GM10266 (cell line): ENCODE measurements at regions not wholly inside any gene's neighbourhood (a gene's known extent, or its start where the extent isn't known, plus 50 kb on each side); places are given as distances from the start of the nearest gene placed in this dataset.

Source experiments
- DNase-seq: peaks from one replicate; pipeline ENCODE4 v3.0.0; 2012; ENCODE audit errors: extremely low spot score
- CTCF ChIP-seq: IDR thresholded peaks from 2 replicates; pipeline ENCODE4 v1.5.1; 2012; ENCODE audit warnings: mild to moderate bottlenecking, low read depth; ENCODE audit not compliant: control insufficient read depth, insufficient read depth; ENCODE audit errors: missing control alignments

DNA sequence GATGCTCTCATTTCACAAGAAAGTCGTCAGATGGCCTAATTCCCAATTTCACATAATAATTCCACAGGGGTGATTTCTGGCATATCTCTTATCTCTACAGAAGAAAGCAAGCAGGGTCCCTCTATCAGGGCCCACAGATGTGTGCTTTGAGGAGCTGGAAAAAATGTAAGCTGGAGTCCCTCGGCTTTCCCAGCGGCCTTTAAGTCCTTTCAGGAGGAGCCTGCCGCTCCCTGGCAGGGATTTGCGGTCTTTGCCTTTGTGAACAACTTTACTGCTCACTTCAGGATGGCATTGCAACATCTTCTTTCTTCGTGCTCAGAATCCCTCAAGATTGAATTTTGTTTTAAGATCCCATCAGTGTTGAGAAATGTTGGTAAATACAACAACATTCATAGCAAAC is 83.0 kb downstream of the FZD10 start:
- TF ChIP-seq CTCF, result no peak

GRCh38 chr12:130246560-130246959 is 84.3 kb downstream of the FZD10 start:
- no peak for DNase-seq
- no peak for TF ChIP-seq CTCF

More for the DNA sequence above, 83.0 kb downstream of the FZD10 start:
- no peak for DNase-seq

DNA sequence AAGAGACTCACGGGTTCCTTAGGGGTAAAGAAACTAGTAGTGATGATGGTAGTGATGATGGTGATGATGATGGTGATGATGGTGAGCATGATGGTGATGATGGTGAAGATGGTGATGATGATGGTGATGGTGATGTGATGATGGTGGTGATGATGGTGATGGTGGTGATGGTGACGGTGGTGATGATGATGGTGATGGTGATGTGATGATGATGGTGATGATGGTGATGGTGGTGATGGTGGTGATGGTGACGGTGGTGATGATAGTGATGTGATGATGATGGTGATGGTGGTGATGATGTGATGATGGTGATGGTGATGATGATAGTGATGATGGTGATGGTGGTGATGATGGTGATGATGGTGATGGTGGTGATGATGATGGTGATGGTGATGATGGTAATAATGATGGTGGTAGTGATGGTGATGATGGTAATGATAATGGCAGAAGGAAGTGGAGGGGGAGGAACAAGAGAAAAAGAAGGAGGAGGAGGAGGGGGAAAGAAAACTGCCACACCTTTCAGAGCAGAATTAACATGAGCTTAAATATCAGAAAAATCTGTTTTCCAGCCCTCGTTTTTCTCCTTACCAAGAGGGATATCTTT is 85.5 kb downstream of the FZD10 start:
- no peak for TF ChIP-seq CTCF

GRCh38 chr12:130249376-130249775 is 87.1 kb downstream of the FZD10 start:
- no peak for TF ChIP-seq CTCF
- no peak for DNase-seq

More for the DNA sequence above, 85.5 kb downstream of the FZD10 start:
- no peak for DNase-seq

DNA sequence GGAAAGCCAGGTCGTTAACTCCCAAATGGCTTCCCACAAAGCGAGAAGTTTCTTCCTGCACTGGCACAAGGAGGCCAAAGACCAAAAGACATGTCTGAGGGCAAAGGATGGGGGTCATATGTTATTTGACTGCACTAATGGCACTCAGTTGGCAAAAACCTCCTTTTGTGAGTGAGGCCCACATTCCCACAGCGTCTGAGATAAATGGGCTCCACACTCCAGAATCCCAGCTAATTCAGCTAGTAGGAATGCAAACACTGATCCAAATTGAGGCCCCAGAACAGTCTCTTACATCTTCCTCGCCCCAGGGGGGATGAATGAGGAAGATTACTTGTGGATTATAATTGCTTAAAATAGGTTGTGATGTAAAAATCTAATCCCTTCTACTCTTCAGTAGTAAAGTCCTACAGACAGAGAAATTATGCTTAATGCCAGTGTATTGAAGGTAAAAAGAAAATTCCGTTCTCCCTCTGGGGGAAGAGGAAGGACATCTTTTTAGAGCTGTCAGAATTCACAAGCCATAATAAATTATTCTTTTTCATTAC is 86.4 kb upstream of the PIWIL1 start:
- TF ChIP-seq CTCF, result no peak
- no peak for DNase-seq

DNA sequence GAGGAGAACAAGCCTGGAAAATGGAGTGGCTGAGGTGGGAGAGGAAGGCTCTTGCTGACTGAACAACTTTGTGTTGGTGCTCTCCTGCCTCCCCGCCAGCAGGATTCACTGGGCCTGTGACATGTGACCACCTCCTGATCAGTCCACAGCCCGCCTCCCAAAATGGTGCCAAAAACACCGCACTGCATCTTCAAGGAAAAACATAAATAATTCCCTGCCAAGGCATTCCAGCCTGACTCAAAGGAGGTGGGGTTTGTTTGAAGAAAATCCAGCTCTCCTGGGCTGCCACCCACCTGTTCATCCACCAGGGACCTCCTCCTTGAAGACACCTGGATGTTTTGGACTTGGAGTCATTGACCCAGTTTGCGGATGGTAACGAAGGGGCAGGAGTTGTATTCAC is 83.8 kb upstream of the PIWIL1 start:
- DNase-seq, result no peak
- TF ChIP-seq CTCF, result no peak

DNA sequence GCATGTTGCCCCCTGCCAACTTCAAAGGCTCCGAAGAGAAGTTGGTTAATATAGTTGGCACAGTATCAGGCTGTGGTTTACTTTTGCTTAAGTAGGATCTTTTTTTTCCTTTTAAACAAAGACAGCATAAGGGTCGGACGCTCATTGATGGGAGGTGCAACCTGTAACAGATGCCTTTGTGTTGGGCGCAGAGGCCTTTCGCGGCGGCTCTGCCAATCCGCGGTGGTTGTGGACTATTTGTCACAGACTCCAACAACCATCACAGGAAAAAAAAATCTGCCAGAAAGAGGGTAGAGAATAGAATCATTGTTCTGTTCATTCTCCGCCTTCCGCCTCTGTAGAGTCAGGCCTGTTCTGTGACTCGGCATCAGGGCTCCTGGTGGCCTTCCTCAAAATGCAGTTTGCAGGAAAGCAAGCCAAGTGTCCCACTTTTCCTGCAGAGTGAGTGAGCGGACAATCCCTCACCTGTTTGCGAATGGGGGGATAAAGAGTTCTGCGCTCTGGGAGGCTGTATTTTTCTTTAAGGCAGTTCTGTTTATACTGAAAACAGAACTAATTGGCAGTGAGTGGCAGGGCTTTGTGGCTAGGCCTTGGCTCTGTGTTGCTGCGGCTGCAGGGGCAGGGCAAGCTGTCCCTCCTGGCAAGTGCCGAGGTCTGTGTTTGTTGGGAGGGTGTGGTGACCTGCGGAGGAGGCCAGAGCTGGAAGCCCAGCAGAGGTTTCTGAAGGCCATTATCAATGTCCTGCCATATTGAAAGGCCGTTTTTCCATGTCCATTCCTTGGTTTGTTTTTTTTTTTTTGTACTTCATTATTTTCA is 83.0 kb upstream of the PIWIL1 start:
- no peak for TF ChIP-seq CTCF
- DNase-seq, result no peak
